ENCODE measurements at regions not wholly inside any gene's neighbourhood (a gene's known extent, or its start where the extent isn't known, plus 50 kb on each side); places are given as distances from the start of the nearest gene placed in this dataset.

DNA sequence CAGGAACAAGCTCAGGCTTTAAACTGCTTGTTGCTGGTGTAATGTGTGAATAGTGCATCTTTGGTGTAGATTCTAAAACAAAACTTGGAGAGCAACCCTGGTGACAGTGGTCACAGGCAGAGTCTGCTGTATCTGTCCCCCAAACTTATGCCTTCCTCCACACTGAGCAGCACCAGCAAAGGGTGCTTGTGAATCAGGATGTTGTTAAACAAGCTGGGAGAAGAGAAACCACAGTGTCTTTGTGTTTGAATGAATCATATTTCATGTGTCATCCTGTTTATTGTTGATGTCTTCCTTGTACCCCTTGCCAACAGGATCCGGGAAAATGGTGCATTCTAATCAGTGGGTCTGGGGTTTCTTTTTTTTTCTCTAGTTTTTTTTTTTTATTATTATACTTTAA lies 91.9 kb upstream of the COG2 start:
- TF ChIP-seq, protein P1, sequence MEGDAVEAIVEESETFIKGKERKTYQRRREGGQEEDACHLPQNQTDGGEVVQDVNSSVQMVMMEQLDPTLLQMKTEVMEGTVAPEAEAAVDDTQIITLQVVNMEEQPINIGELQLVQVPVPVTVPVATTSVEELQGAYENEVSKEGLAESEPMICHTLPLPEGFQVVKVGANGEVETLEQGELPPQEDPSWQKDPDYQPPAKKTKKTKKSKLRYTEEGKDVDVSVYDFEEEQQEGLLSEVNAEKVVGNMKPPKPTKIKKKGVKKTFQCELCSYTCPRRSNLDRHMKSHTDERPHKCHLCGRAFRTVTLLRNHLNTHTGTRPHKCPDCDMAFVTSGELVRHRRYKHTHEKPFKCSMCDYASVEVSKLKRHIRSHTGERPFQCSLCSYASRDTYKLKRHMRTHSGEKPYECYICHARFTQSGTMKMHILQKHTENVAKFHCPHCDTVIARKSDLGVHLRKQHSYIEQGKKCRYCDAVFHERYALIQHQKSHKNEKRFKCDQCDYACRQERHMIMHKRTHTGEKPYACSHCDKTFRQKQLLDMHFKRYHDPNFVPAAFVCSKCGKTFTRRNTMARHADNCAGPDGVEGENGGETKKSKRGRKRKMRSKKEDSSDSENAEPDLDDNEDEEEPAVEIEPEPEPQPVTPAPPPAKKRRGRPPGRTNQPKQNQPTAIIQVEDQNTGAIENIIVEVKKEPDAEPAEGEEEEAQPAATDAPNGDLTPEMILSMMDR (IDR thresholded peaks at IDR 0.05) = no peak
- TF ChIP-seq EP300 (IDR thresholded peaks at IDR 0.05) = no peak
